Tibial artery (tissue), 4 donors: ENCODE measurements at regions not wholly inside any gene's neighbourhood (a gene's known extent, or its start where the extent isn't known, plus 50 kb on each side); places are given as distances from the start of the nearest gene placed in this dataset.
"Not testable (repeated sequence)": the region's sequence is repeated elsewhere in the genome, so short reads cannot be mapped to it uniquely, and the experiment has no call there.

Experiments used
- DNase-seq, 2 donors: peaks; one replicate each; pipeline ENCODE4 v3.0.0-alpha.2; 2019
- H3K27ac ChIP-seq, 2 donors: fragments of 200-600 bp; sonication (generic) in 1 of 2; 1 replicate in 1 of 2; 2 replicates in 1 of 2; pipeline ENCODE4 v1.5.1; 2018 to 2019; ENCODE audit warnings: mild to moderate bottlenecking in 1 of 2
- H3K27me3 ChIP-seq, 2 donors: fragments of 200-600 bp; sonication (generic) in 1 of 2; one replicate each; pipeline versions ENCODE4 v1.5.1 to v1.6.0; 2016 to 2019
- H3K36me3 ChIP-seq, 3 donors: fragments of 200-600 bp; sonication (generic) in 2 of 3; one replicate each; pipeline ENCODE4 v1.5.1; 2016 to 2019; ENCODE audit warnings: mild to moderate bottlenecking in 2 of 3
- H3K4me1 ChIP-seq, 4 donors: fragments of 200-600 bp; sonication (generic) in 2 of 4; 1 replicate in 3 of 4; 2 replicates in 1 of 4; pipeline ENCODE4 v1.5.1; 2016 to 2019
- H3K4me3 ChIP-seq, 2 donors: fragments of 200-600 bp; sonication (generic) in 1 of 2; 1 replicate in 1 of 2; 2 replicates in 1 of 2; pipeline ENCODE4 v1.5.1; 2018 to 2019; ENCODE audit warnings: mild to moderate bottlenecking in 2 of 2
- H3K9me3 ChIP-seq, 3 donors: fragments of 200-600 bp; sonication (generic) in 1 of 3; one replicate each; pipeline ENCODE4 v1.5.1; 2016 to 2019
- CTCF ChIP-seq, 2 experiments: fragments of 200-600 bp in 1 of 2; fragments of 450-650 bp in 1 of 2; IDR thresholded peaks; one replicate each; pipeline ENCODE4 v1.5.1; 2017 to 2019; ENCODE audit warnings: antibody characterized with exemption in 2 of 2, mild to moderate bottlenecking in 1 of 2, moderate library complexity in 1 of 2
- intact Hi-C: fragments of 100-400 bp; cut with DNase I; formaldehyde crosslinking; loops from one replicate; pipeline ENCODE4 v1.15.0; 2023; ENCODE audit warnings: low total_unique reads

GRCh38 chr15:81924729-81925128 is 121.1 kb downstream of the MEX3B start:
- no peak overlapping the region for H3K4me3 ChIP-seq
- no peaks in the 10 kb centered on the region for H3K27me3 ChIP-seq
- no peak for DNase-seq
- H3K9me3 ChIP-seq = peaks cover 3 to 8% (median 6%) of the 10 kb centered on the region in 3 donors
- intact Hi-C loops = no loop called here
- TF ChIP-seq CTCF (IDR thresholded peaks at IDR 0.05) = no peak
- no peak overlapping the region for H3K27ac ChIP-seq
- no peaks in the 10 kb centered on the region for H3K36me3 ChIP-seq
- no peaks in the 10 kb centered on the region for H3K4me1 ChIP-seq

GRCh38 chr15:81923561-81924350 is 122.1 kb downstream of the MEX3B start:
- peaks cover 3 to 11% (median 6%) of the 10 kb centered on the region in 3 donors for H3K9me3 ChIP-seq
- no peaks in the 10 kb centered on the region for H3K36me3 ChIP-seq
- intact Hi-C loops = no loop called here
- H3K4me1 ChIP-seq = no peaks in the 10 kb centered on the region
- no peak overlapping the region for H3K4me3 ChIP-seq
- DNase-seq = no peak
- H3K27me3 ChIP-seq = no peaks in the 10 kb centered on the region
- TF ChIP-seq CTCF (IDR thresholded peaks at IDR 0.05) = no peak
- no peak overlapping the region for H3K27ac ChIP-seq

- Histone ChIP-seq H3K27me3 (no peaks in the 10 kb centered on the region), H3K4me1 (no peaks in the 10 kb centered on the region), H3K9me3 (peaks cover 3 to 15% (median 6%) of the 10 kb centered on the region in 3 donors), H3K36me3 (no peaks in the 10 kb centered on the region), H3K27ac (no peak overlapping the region), H3K4me3 (no peak overlapping the region)
- TF ChIP-seq CTCF (IDR thresholded peaks at IDR 0.05) = no peak
- intact Hi-C loops = no loop called here
- no peak for DNase-seq
These were observed 123.7 kb downstream of the MEX3B start for GRCh38 chr15:81922143-81922542.

GRCh38 chr15:81921163-81921562 is 124.7 kb downstream of the MEX3B start:
- Histone ChIP-seq H3K4me3 (no peak overlapping the region), H3K27ac (no peak overlapping the region), H3K9me3 (peaks cover 3 to 15% (median 6%) of the 10 kb centered on the region in 3 donors), H3K36me3 (no peaks in the 10 kb centered on the region), H3K27me3 (no peaks in the 10 kb centered on the region), H3K4me1 (no peaks in the 10 kb centered on the region)
- no peak for TF ChIP-seq CTCF (IDR thresholded peaks at IDR 0.05)
- intact Hi-C loops = no loop called here
- DNase-seq = no peak

GRCh38 chr15:81918767-81919166 is 127.1 kb downstream of the MEX3B start:
- H3K36me3 ChIP-seq, H3K27ac ChIP-seq, H3K4me3 ChIP-seq, H3K27me3 ChIP-seq, DNase-seq, intact Hi-C loops: not testable (repeated sequence)
- H3K4me1 ChIP-seq = peaks cover 0 to 14% (median 8%) of the 10 kb centered on the region in 4 donors
- peaks cover 3 to 15% (median 6%) of the 10 kb centered on the region in 3 donors for H3K9me3 ChIP-seq

GRCh38 chr15:81916451-81916850 is 129.4 kb downstream of the MEX3B start:
- no peak for TF ChIP-seq CTCF (IDR thresholded peaks at IDR 0.05)
- intact Hi-C loops = no loop called here
- peaks cover 0 to 14% (median 8%) of the 10 kb centered on the region in 4 donors for H3K4me1 ChIP-seq
- DNase-seq = no peak
- no peaks in the 10 kb centered on the region for H3K36me3 ChIP-seq
- peaks cover 0 to 15% (median 3%) of the 10 kb centered on the region in 3 donors for H3K9me3 ChIP-seq
- no peak overlapping the region for H3K27ac ChIP-seq
- no peaks in the 10 kb centered on the region for H3K27me3 ChIP-seq
- no peak overlapping the region for H3K4me3 ChIP-seq
